Peyer's patch (tissue), 4 donors: ENCODE measurements at regions not wholly inside any gene's neighbourhood (a gene's known extent, or its start where the extent isn't known, plus 50 kb on each side); places are given as distances from the start of the nearest gene placed in this dataset.

ENCODE experiments used
- DNase-seq, 3 donors: peaks; one replicate each; pipeline ENCODE4 v3.0.0-alpha.2; 2017 to 2019
- H3K27ac ChIP-seq, 4 donors: fragments of 200-600 bp; sonication (generic); one replicate each; pipeline ENCODE4 v1.5.1; 2016 to 2019
- H3K27me3 ChIP-seq, 2 donors: fragments of 200-600 bp; sonication (generic); one replicate each; pipeline ENCODE4 v1.5.1; 2019
- H3K36me3 ChIP-seq, 3 donors: fragments of 200-600 bp; sonication (generic); one replicate each; pipeline ENCODE4 v1.5.1; 2016 to 2019
- H3K4me1 ChIP-seq, 4 donors: fragments of 200-600 bp; sonication (generic); one replicate each; pipeline ENCODE4 v1.5.1; 2016 to 2019
- H3K4me3 ChIP-seq, 4 donors: fragments of 200-600 bp; sonication (generic); 1 replicate in 3 of 4; 2 replicates in 1 of 4; pipeline ENCODE4 v1.5.1; 2016 to 2019; ENCODE audit warnings: mild to moderate bottlenecking in 1 of 4
- H3K9me3 ChIP-seq, 4 donors: fragments of 200-600 bp; sonication (generic); one replicate each; pipeline ENCODE4 v1.5.1; 2016 to 2019; ENCODE audit warnings: mild to moderate bottlenecking in 1 of 4
- POLR2A ChIP-seq, 2 donors: fragments of 450-650 bp; IDR thresholded peaks; one replicate each; pipeline ENCODE4 v1.5.1; 2017; ENCODE audit warnings: antibody characterized with exemption in 2 of 2, mild to moderate bottlenecking in 2 of 2, moderate library complexity in 2 of 2
- TF ChIP-seq, protein P1 (sequence below), 6 experiments: fragments of 450-650 bp in 4 of 6; fragments of 200-600 bp in 2 of 6; sonication (generic) in 1 of 6; IDR thresholded peaks; one replicate each; pipeline ENCODE4 v1.5.1; 2017 to 2019; ENCODE audit warnings: antibody characterized with exemption in 6 of 6, mild to moderate bottlenecking in 3 of 6, moderate library complexity in 1 of 6

DNA sequence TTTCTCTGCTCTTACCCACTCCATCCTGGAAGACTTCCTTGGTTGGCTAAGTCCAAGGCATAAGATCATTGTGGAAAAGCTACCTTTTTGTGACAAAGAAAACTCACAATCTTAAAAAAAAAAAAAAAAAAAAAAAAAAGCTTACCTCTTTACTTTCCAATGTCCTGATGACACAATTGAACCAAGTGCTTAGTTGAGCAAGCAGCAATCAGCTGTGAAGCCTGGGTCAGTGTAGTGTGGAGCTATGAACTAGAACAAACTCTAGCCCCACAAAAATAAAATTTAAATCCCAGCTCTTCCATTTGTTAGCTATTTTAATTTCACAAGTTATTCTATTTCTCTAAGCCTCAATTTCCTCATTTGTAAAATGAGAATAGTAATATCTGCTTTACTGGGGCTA, 647.6 kb downstream of the LMO4 start:
- Histone ChIP-seq H3K27ac (no peak overlapping the region), H3K4me3 (no peak overlapping the region), H3K36me3 (no peaks in the 10 kb centered on the region), H3K27me3 (no peaks in the 10 kb centered on the region), H3K4me1 (no peaks in the 10 kb centered on the region), H3K9me3 (no peaks in the 10 kb centered on the region)
- DNase-seq: no peak
- TF ChIP-seq, protein P1, sequence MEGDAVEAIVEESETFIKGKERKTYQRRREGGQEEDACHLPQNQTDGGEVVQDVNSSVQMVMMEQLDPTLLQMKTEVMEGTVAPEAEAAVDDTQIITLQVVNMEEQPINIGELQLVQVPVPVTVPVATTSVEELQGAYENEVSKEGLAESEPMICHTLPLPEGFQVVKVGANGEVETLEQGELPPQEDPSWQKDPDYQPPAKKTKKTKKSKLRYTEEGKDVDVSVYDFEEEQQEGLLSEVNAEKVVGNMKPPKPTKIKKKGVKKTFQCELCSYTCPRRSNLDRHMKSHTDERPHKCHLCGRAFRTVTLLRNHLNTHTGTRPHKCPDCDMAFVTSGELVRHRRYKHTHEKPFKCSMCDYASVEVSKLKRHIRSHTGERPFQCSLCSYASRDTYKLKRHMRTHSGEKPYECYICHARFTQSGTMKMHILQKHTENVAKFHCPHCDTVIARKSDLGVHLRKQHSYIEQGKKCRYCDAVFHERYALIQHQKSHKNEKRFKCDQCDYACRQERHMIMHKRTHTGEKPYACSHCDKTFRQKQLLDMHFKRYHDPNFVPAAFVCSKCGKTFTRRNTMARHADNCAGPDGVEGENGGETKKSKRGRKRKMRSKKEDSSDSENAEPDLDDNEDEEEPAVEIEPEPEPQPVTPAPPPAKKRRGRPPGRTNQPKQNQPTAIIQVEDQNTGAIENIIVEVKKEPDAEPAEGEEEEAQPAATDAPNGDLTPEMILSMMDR (IDR thresholded peaks at IDR 0.05): no peak
- TF ChIP-seq POLR2A (IDR thresholded peaks at IDR 0.05): no peak

DNA sequence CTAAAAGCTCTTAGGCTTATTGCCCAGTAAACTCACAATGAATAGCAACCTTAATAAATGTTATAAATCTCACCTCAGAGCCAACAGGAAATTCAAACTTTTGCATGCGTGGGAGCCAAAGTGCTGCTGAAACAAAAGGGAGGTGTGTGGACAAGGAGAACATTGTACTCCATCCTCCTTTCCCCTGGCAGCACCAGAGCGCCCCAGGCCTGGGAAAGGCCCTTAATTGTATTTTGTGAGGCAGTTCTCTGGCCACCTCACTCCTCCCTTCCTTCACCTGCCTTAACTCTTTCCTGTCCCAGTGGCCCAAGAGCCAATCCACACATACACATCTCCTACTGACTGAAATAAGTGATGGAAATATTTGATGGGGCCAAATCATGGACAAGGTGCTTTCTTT, 648.5 kb downstream of the LMO4 start:
- H3K36me3 ChIP-seq: no peaks in the 10 kb centered on the region
- H3K9me3 ChIP-seq: no peaks in the 10 kb centered on the region
- no peak overlapping the region for H3K4me3 ChIP-seq
- H3K4me1 ChIP-seq: no peaks in the 10 kb centered on the region
- no peak for DNase-seq
- no peak overlapping the region for H3K27ac ChIP-seq
- TF ChIP-seq POLR2A (IDR thresholded peaks at IDR 0.05): no peak
- TF ChIP-seq, protein P1 (IDR thresholded peaks at IDR 0.05): no peak
- no peaks in the 10 kb centered on the region for H3K27me3 ChIP-seq

DNA sequence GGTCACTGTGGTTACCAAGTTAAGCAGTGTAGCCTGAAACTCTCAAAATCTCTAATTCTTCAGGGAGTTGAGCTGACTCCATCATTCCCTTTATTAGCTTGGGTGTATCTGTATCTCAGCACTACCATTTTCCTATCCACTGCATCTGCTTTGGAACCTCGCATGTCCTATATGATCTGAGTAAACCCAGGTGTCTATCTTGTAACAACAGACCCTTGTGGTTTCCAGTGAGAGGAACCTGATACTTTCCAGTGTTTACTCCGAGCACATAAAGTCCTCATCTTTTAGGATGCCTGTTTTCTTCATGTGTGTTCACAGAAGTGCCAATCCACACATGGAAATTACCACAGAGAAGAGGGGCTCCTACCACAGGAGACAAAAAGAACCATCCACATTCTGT, 650.4 kb downstream of the LMO4 start:
- no peaks in the 10 kb centered on the region for H3K27me3 ChIP-seq
- H3K4me3 ChIP-seq: no peak overlapping the region
- no peaks in the 10 kb centered on the region for H3K4me1 ChIP-seq
- H3K36me3 ChIP-seq: no peaks in the 10 kb centered on the region
- no peak overlapping the region for H3K27ac ChIP-seq
- TF ChIP-seq POLR2A (IDR thresholded peaks at IDR 0.05): no peak
- TF ChIP-seq, protein P1 (IDR thresholded peaks at IDR 0.05): no peak
- no peak for DNase-seq
- no peaks in the 10 kb centered on the region for H3K9me3 ChIP-seq

DNA sequence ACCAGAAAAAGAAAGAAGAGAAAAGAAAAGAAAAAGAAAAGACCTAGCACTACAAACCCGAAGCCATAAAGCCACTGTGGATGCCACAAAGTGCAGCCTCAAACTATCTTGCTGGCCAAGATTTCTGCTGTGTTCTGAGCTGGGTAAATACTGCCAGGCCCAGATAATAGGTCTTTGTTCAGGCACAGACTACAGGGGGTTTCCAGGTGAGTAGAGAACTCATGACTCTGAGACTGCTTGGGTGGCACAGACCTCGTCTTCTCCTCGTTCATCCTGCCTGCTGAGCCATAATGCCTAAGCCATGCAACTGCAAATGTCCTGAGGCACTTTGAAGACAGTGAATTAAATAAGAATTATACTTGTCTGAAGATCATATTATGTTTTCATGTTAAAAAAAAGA, 651.8 kb downstream of the LMO4 start:
- H3K27ac ChIP-seq: no peak overlapping the region
- no peaks in the 10 kb centered on the region for H3K27me3 ChIP-seq
- no peaks in the 10 kb centered on the region for H3K36me3 ChIP-seq
- no peaks in the 10 kb centered on the region for H3K9me3 ChIP-seq
- TF ChIP-seq, protein P1 (IDR thresholded peaks at IDR 0.05): no peak
- TF ChIP-seq POLR2A (IDR thresholded peaks at IDR 0.05): no peak
- DNase-seq: no peak
- H3K4me1 ChIP-seq: no peaks in the 10 kb centered on the region
- H3K4me3 ChIP-seq: no peak overlapping the region

DNA sequence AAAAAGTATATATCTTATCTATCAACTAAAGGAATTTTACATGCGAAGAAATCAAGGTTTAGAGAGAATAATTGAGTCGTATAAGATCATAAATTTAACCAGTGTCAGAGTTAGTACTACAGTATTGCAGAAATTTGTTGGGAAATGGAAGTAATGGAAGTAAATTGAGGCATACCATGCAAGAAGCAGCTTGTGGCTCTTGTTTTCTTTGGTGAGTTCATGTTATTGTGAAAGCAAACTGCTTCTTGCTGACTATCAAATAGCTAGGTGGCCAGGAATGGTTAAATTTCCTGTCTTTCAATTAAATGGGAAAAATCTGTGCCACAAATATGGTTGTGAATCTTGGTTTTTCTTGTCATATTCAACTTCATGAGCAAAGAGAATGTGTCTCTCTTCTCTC, 652.7 kb downstream of the LMO4 start:
- Histone ChIP-seq H3K9me3 (no peaks in the 10 kb centered on the region), H3K27me3 (no peaks in the 10 kb centered on the region), H3K27ac (no peak overlapping the region), H3K4me3 (no peak overlapping the region), H3K36me3 (no peaks in the 10 kb centered on the region), H3K4me1 (no peaks in the 10 kb centered on the region)
- no peak for TF ChIP-seq POLR2A (IDR thresholded peaks at IDR 0.05)
- TF ChIP-seq, protein P1 (IDR thresholded peaks at IDR 0.05): no peak
- DNase-seq: no peak

DNA sequence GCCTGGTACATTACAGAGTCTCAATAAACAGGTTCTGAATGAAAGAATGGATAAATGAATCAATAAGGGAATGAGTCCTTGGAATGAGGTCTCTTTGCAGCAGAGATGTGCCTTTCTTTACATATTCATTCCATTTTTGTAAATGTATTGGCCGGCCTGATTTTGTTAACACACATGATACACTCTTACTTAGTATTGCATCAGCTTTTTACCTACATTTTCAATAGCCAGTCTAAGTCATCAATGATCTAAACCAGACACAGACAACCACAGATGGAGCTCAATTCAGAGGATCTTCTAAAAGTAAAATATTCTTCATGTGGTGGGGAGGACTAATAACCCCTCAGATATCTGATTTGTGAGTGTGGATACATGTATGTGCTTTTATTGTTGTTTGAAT, 653.1 kb downstream of the LMO4 start:
- Histone ChIP-seq H3K27ac (no peak overlapping the region), H3K36me3 (no peaks in the 10 kb centered on the region), H3K4me3 (no peak overlapping the region), H3K9me3 (no peaks in the 10 kb centered on the region), H3K4me1 (no peaks in the 10 kb centered on the region), H3K27me3 (no peaks in the 10 kb centered on the region)
- no peak for DNase-seq
- no peak for TF ChIP-seq POLR2A (IDR thresholded peaks at IDR 0.05)
- TF ChIP-seq, protein P1 (IDR thresholded peaks at IDR 0.05): no peak
